Thoracic aorta (tissue), 2 donors: ENCODE measurements at regions not wholly inside any gene's neighbourhood (a gene's known extent, or its start where the extent isn't known, plus 50 kb on each side); places are given as distances from the start of the nearest gene placed in this dataset.

Experiments
- ATAC-seq: fragments of 150-250 bp; one replicate; pipeline ENCODE4 v1.8.0; 2017; ENCODE audit warnings: low read depth; ENCODE audit not compliant: insufficient number of reproducible peaks, low FRiP score
- DNase-seq: peaks from one replicate; pipeline ENCODE4 v3.0.0-alpha.2; 2020; ENCODE audit warnings: low spot score
- H3K27ac ChIP-seq, 2 donors: fragments of 200-600 bp; sonication (generic); 1 replicate in 1 of 2; 2 replicates in 1 of 2; pipeline ENCODE4 v1.5.1; 2016; ENCODE audit warnings: mild to moderate bottlenecking in 2 of 2, moderate library complexity in 2 of 2
- H3K27me3 ChIP-seq: fragments of 200-600 bp; sonication (generic); replicated peaks from 2 replicates; pipeline ENCODE4 v1.6.0; 2016; ENCODE audit warnings: mild to moderate bottlenecking; ENCODE audit not compliant: insufficient read depth
- H3K36me3 ChIP-seq: fragments of 200-600 bp; sonication (generic); one replicate; pipeline ENCODE4 v1.5.1; 2016
- H3K4me1 ChIP-seq, 2 donors: fragments of 200-600 bp; sonication (generic); 1 replicate in 1 of 2; 2 replicates in 1 of 2; pipeline versions ENCODE4 v1.5.1 to v1.6.0; 2016; ENCODE audit warnings: low read depth in 2 of 2, mild to moderate bottlenecking in 1 of 2; ENCODE audit not compliant: control insufficient read depth in 1 of 2
- H3K4me3 ChIP-seq: fragments of 200-600 bp; sonication (generic); 2 replicates; pipeline ENCODE4 v1.5.1; 2016; ENCODE audit warnings: mild to moderate bottlenecking
- H3K9me3 ChIP-seq: fragments of 200-600 bp; sonication (generic); 2 replicates; pipeline ENCODE4 v1.5.1; 2016
- TF ChIP-seq, protein P1 (sequence below): fragments of 200-600 bp; sonication (generic); IDR thresholded peaks from one replicate; pipeline ENCODE4 v1.5.1; 2019; ENCODE audit warnings: antibody characterized with exemption

DNA sequence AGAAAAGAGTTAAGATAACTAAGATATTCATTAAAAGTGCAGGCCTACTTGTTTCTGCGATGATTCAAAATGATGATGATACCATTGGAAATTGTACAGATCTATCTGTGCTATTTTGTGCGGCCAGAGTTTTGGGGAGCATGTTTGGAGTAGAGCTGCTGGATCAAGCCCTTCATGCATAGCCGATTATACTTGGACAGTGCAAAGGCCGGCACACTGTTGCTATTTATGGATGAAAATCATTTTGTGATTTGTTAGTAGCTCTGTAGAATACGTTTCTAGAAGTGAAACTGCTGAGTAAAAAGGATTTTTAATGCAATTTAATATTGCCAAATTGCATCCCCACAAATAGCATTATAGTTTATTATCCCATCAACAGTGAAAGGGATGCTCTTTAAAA lies 82.1 kb upstream of the NMUR2 start:
- ATAC-seq (no peak), DNase-seq (no peak)
- Histone ChIP-seq H3K9me3 (no peaks in the 10 kb centered on the region), H3K4me1 (no peaks in the 10 kb centered on the region), H3K27ac (no peak overlapping the region), H3K27me3 (no peaks in the 10 kb centered on the region), H3K4me3 (no peak overlapping the region), H3K36me3 (no peaks in the 10 kb centered on the region)
- TF ChIP-seq, protein P1, sequence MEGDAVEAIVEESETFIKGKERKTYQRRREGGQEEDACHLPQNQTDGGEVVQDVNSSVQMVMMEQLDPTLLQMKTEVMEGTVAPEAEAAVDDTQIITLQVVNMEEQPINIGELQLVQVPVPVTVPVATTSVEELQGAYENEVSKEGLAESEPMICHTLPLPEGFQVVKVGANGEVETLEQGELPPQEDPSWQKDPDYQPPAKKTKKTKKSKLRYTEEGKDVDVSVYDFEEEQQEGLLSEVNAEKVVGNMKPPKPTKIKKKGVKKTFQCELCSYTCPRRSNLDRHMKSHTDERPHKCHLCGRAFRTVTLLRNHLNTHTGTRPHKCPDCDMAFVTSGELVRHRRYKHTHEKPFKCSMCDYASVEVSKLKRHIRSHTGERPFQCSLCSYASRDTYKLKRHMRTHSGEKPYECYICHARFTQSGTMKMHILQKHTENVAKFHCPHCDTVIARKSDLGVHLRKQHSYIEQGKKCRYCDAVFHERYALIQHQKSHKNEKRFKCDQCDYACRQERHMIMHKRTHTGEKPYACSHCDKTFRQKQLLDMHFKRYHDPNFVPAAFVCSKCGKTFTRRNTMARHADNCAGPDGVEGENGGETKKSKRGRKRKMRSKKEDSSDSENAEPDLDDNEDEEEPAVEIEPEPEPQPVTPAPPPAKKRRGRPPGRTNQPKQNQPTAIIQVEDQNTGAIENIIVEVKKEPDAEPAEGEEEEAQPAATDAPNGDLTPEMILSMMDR: no peak

DNA sequence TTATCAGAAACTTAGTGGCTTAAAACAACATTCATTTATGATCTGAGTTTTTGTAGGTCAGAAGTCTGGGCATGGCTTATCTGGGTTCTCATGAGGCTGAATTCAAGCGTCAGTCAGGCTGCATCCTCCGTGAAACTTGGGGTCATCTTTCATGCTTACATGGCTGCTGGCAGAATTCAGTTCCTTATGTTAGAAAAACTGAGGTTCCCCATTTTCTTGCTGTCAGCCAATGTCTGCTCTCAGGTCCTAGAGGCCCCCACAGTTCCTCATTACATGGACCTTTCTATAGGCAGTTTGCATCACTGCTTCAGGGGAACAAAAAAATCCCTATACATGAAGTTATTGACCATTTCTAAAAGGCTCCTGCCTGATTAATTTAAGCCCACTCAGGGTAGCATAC lies 83.8 kb upstream of the NMUR2 start:
- Histone ChIP-seq H3K27ac (no peak overlapping the region), H3K4me1 (no peaks in the 10 kb centered on the region), H3K4me3 (no peak overlapping the region), H3K9me3 (no peaks in the 10 kb centered on the region), H3K36me3 (no peaks in the 10 kb centered on the region), H3K27me3 (no peaks in the 10 kb centered on the region)
- TF ChIP-seq, protein P1: no peak
- ATAC-seq (no peak), DNase-seq (no peak)

DNA sequence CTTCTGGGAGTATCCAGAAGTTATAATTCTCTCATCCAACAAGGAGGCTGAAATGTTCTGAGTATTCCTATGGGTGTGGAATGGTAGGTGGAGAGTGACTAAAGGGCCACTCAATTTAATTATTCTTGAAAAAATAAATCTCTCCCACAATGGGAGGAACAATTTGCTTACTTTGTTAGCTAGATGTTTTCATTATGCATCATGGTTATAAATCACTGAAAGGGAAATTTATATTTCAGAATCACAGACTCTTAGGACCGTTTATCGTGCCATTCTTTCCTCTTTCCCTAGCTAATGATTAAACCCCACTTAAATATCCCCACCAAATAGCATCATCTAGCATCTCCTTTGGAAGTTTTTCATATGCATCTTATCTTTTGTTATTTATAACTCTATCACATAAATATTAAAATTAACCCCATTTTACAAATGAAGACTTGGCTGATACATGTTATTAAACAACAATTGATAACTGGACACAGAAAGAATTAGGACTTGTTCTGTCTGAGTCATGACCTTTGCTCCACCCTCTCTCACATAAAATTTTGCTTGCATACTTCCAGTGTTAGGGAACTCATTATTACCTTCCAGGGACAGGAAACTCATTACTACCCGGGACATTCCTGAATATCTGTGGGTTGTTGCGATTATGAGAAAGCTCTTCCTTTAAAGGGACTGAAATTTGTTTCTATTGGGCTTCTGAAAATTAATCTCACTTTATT lies 94.9 kb upstream of the NMUR2 start:
- Histone ChIP-seq H3K27ac (no peak overlapping the region), H3K27me3 (no peaks in the 10 kb centered on the region), H3K9me3 (no peaks in the 10 kb centered on the region), H3K36me3 (no peaks in the 10 kb centered on the region), H3K4me1 (no peaks in the 10 kb centered on the region), H3K4me3 (no peak overlapping the region)
- no peak for DNase-seq
- TF ChIP-seq, protein P1: no peak
- no peak for ATAC-seq

DNA sequence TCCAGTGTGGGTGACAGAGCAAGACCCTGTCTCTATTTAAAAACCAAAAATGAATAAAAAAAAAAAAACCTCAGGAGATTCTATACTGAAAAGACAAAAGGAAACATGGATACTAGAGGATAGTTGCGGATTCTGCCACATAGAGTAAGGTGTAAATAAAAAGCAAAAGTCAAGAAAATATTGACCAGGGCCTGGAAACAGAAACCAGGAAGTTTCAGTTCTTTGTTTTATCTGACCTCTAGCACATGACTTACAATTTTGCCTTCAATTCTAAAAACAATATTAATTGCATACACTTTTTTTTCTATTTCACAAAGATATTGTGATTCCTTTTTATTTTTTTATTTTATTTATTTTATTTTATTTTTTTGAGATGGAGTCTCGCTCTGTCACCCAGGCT lies 96.2 kb upstream of the NMUR2 start:
- H3K36me3 ChIP-seq: no peaks in the 10 kb centered on the region
- TF ChIP-seq, protein P1: no peak

DNA sequence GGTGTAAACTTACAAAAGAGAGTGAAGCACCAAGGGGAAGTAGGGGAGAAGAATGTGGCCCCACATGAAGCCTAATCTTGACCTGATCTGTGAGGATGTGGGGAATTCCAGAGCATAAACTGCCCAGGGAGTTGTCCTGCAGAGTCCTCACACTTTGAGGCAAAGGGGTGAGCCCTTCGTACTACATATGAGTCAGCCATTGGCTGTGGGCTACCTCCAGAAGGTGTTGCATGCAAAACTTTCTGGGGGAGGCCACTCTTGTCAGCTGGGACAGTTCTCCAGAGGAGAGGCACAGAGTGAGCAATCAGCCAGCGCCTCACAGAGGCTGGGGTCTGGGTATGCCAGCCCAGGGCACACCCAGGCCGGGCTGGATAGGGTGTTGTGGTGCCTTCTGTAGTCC lies 98.1 kb upstream of the NMUR2 start:
- Histone ChIP-seq H3K9me3 (no peaks in the 10 kb centered on the region), H3K4me3 (no peak overlapping the region), H3K36me3 (no peaks in the 10 kb centered on the region), H3K27ac (no peak overlapping the region), H3K4me1 (no peaks in the 10 kb centered on the region), H3K27me3 (no peaks in the 10 kb centered on the region)
- TF ChIP-seq, protein P1: no peak
- DNase-seq (no peak), ATAC-seq (no peak)

More for the DNA sequence above, 96.2 kb upstream of the NMUR2 start:
- DNase-seq (no peak), ATAC-seq (no peak)
- H3K4me1 ChIP-seq: no peaks in the 10 kb centered on the region
- H3K9me3 ChIP-seq: no peaks in the 10 kb centered on the region
- no peak overlapping the region for H3K4me3 ChIP-seq
- H3K27me3 ChIP-seq: no peaks in the 10 kb centered on the region
- no peak overlapping the region for H3K27ac ChIP-seq
